ENCODE measurements at regions not wholly inside any gene's neighbourhood (a gene's known extent, or its start where the extent isn't known, plus 50 kb on each side); places are given as distances from the start of the nearest gene placed in this dataset.
A peak's percentile ranks its signal among the peaks of the same experiment; 100 is the strongest.

GRCh38 chr15:70270752-70271111, 173.0 kb upstream of the TLE3 start:
- CTCF ChIA-PET: no interaction called here
- no peak overlapping the region for H3K4me3 ChIP-seq (ENCODE audit: low read depth, low read length)
- DNase-seq (ENCODE audit: low read depth, low spot score): no peak
- H3K9me3 ChIP-seq (ENCODE audit: control insufficient read depth, insufficient read depth, low read length): no peaks in the 10 kb centered on the region
- TF ChIP-seq CTCF (IDR thresholded peaks at IDR 0.05; ENCODE audit: low read depth, low read length): no peak
- POLR2A ChIA-PET: interaction anchor here (0.6 kb wide), 1 partner anchor 128 kb away, joined by 5 read pairs; no protein-coding TSS in a partner anchor
- H3K27me3 ChIP-seq (ENCODE audit: control insufficient read depth, insufficient read depth, low read length): peaks cover 21% of the 10 kb centered on the region
- H3K27ac ChIP-seq (ENCODE audit: low read depth, low read length): peak overlapping the region; percentile 65

GRCh38 chr15:70269991-70270751, 172.5 kb upstream of the TLE3 start:
- DNase-seq (ENCODE audit: low read depth, low spot score): no peak
- CTCF ChIA-PET: no interaction called here

GRCh38 chr15:70269311-70269911, 171.7 kb upstream of the TLE3 start:
- CTCF ChIA-PET: no interaction called here
- no peak for DNase-seq (ENCODE audit: low read depth, low spot score)
- POLR2A ChIA-PET: no interaction called here
- Histone ChIP-seq H3K27me3 (ENCODE audit: control insufficient read depth, insufficient read depth, low read length) (peaks cover 24% of the 10 kb centered on the region), H3K4me3 (ENCODE audit: low read depth, low read length) (no peak overlapping the region), H3K9me3 (ENCODE audit: control insufficient read depth, insufficient read depth, low read length) (no peaks in the 10 kb centered on the region), H3K27ac (ENCODE audit: low read depth, low read length) (no peak overlapping the region)
- TF ChIP-seq CTCF (IDR thresholded peaks at IDR 0.05; ENCODE audit: low read depth, low read length): no peak

More at GRCh38 chr15:70269991-70270751, 172.5 kb upstream of the TLE3 start:
- Histone ChIP-seq H3K27me3 (ENCODE audit: control insufficient read depth, insufficient read depth, low read length) (peaks cover 24% of the 10 kb centered on the region), H3K9me3 (ENCODE audit: control insufficient read depth, insufficient read depth, low read length) (no peaks in the 10 kb centered on the region), H3K27ac (ENCODE audit: low read depth, low read length) (no peak overlapping the region), H3K4me3 (ENCODE audit: low read depth, low read length) (no peak overlapping the region)
- POLR2A ChIA-PET: interaction anchor here (0.6 kb wide), 1 partner anchor 128 kb away, joined by 5 read pairs; no protein-coding TSS in a partner anchor
- no peak for TF ChIP-seq CTCF (IDR thresholded peaks at IDR 0.05; ENCODE audit: low read depth, low read length)

GRCh38 chr15:70268698-70269251, 171.1 kb upstream of the TLE3 start:
- no peak overlapping the region for H3K4me3 ChIP-seq (ENCODE audit: low read depth, low read length)
- no peaks in the 10 kb centered on the region for H3K9me3 ChIP-seq (ENCODE audit: control insufficient read depth, insufficient read depth, low read length)
- peaks cover 24% of the 10 kb centered on the region for H3K27me3 ChIP-seq (ENCODE audit: control insufficient read depth, insufficient read depth, low read length)
- no peak overlapping the region for H3K27ac ChIP-seq (ENCODE audit: low read depth, low read length)
- CTCF ChIA-PET: no interaction called here
- TF ChIP-seq CTCF (IDR thresholded peaks at IDR 0.05; ENCODE audit: low read depth, low read length): no peak
- DNase-seq (ENCODE audit: low read depth, low spot score): no peak
- POLR2A ChIA-PET: no interaction called here

GRCh38 chr15:70267879-70268278, 170.2 kb upstream of the TLE3 start:
- CTCF ChIA-PET: no interaction called here
- DNase-seq (ENCODE audit: low read depth, low spot score): no peak
- no peak for TF ChIP-seq CTCF (IDR thresholded peaks at IDR 0.05; ENCODE audit: low read depth, low read length)
- H3K27me3 ChIP-seq (ENCODE audit: control insufficient read depth, insufficient read depth, low read length): peaks cover 26% of the 10 kb centered on the region
- H3K9me3 ChIP-seq (ENCODE audit: control insufficient read depth, insufficient read depth, low read length): no peaks in the 10 kb centered on the region
- no peak overlapping the region for H3K27ac ChIP-seq (ENCODE audit: low read depth, low read length)
- H3K4me3 ChIP-seq (ENCODE audit: low read depth, low read length): no peak overlapping the region
- POLR2A ChIA-PET: no interaction called here

Measured in AG04450 (cell line).